GM12878 (cell line): ENCODE measurements at regions not wholly inside any gene's neighbourhood (a gene's known extent, or its start where the extent isn't known, plus 50 kb on each side); places are given as distances from the start of the nearest gene placed in this dataset.

Source experiments
- ATAC-seq: fragments of 200-7000 bp; cut with Tn5 transposase; 3 replicates; pipeline ENCODE4 v1.9.1; 2020; ENCODE audit warnings: mild to moderate bottlenecking, moderate library complexity
- BruUV-seq: library from RNA; stranded (reverse); fragments of 400-500 nt; replicated peaks from 2 replicates; lab custom pipeline; 2021; lab: Mats Ljungman, UMichigan
- CTCF ChIA-PET: fragments of 300-600 bp; sonication (Branson Sonifier 250); formaldehyde crosslinking; extraction: SDS; loops from one replicate; lab custom pipeline; 2021; ENCODE audit warnings: inconsistent platforms; lab: Yijun Ruan, JAX
- POLR2A ChIA-PET: fragments of 350-600 bp; formaldehyde crosslinking; extraction: SDS; loops from one replicate; lab custom pipeline; 2021; ENCODE audit warnings: inconsistent platforms; lab: Charles Lee
- RAD21 ChIA-PET: fragments of 300-600 bp; sonication (Branson Sonifier 250); formaldehyde crosslinking; loops from one replicate; lab custom pipeline; 2023; ENCODE audit warnings: antibody characterized with exemption; ENCODE audit not compliant: unreplicated experiment; lab: Charles Lee
- SMC1A ChIA-PET: fragments of 300-600 bp; sonication (Branson Sonifier 250); formaldehyde crosslinking; loops from one replicate; lab custom pipeline; 2023; ENCODE audit not compliant: unreplicated experiment, uncharacterized antibody; lab: Charles Lee
- DNase-seq: peaks from one replicate; pipeline ENCODE4 v3.0.0-alpha.2; 2011; ENCODE audit warnings: low read depth, low spot score
- FAIRE-seq: peaks from 3 replicates; lab custom pipeline; 2011; peaks lifted over from hg19 to GRCh38; lab: Jason Lieb, UNC
- H2AFZ ChIP-seq: 2 replicates; pipeline ENCODE4 v1.6.0; 2011; ENCODE audit warnings: low read depth, low read length, control low read depth; ENCODE audit not compliant: control insufficient read depth
- H3K27ac ChIP-seq: 2 replicates; pipeline ENCODE4 v1.5.1; 2011; ENCODE audit warnings: control low read depth; ENCODE audit not compliant: control insufficient read depth, insufficient read depth
- H3K27me3 ChIP-seq, 2 experiments: replicated peaks in 1 of 2; 2 replicates each; pipeline versions ENCODE4 v1.6.0 to v1.6.1; 2011; ENCODE audit warnings: low read length in 1 of 2; ENCODE audit not compliant: control insufficient read depth in 2 of 2, insufficient read depth in 2 of 2
- H3K36me3 ChIP-seq, 2 experiments: 2 replicates each; pipeline ENCODE4 v1.5.1; 2011; ENCODE audit warnings: low read length in 1 of 2; ENCODE audit not compliant: control insufficient read depth in 2 of 2, insufficient read depth in 2 of 2
- H3K4me1 ChIP-seq: 2 replicates; pipeline ENCODE4 v1.6.1; 2011; ENCODE audit warnings: mild to moderate bottlenecking, low read length, moderate library complexity, mixed read lengths; ENCODE audit not compliant: control insufficient read depth, insufficient read depth
- H3K4me2 ChIP-seq: 2 replicates; pipeline ENCODE4 v1.6.0; 2011; ENCODE audit warnings: control low read depth; ENCODE audit not compliant: control insufficient read depth, insufficient read depth
- H3K4me3 ChIP-seq: fragments of 200-600 bp; sonication (generic); 2 replicates; pipeline ENCODE4 v1.5.1; 2016
- H3K79me2 ChIP-seq: 2 replicates; pipeline ENCODE4 v1.6.0; 2011; ENCODE audit warnings: low read length; ENCODE audit not compliant: control insufficient read depth, insufficient read depth
- H3K9ac ChIP-seq: 2 replicates; pipeline ENCODE4 v1.8.0; 2011; ENCODE audit warnings: low read length, control low read depth, mixed read lengths; ENCODE audit not compliant: control insufficient read depth, insufficient read depth
- H3K9me3 ChIP-seq: replicated peaks from 3 replicates; pipeline ENCODE4 v1.5.1; 2011; ENCODE audit warnings: mild to moderate bottlenecking, low read length; ENCODE audit not compliant: control insufficient read depth, insufficient read depth
- H4K20me1 ChIP-seq: 2 replicates; pipeline ENCODE4 v1.6.0; 2011; ENCODE audit not compliant: control insufficient read depth, insufficient read depth
- MTA3 ChIP-seq: IDR thresholded peaks from 2 replicates; pipeline ENCODE4 v1.6.1; 2012; ENCODE audit warnings: low read length, inconsistent platforms, borderline replicate concordance
- RAD21 ChIP-seq: IDR thresholded peaks from 2 replicates; pipeline ENCODE4 v1.6.1; 2011; ENCODE audit warnings: mild to moderate bottlenecking, low read depth, low read length, moderate library complexity; ENCODE audit not compliant: insufficient read depth
- RELA ChIP-seq: fragments of 450-650 bp; IDR thresholded peaks from 2 replicates; pipeline ENCODE4 v1.8.0; 2014; ENCODE audit warnings: borderline replicate concordance; ENCODE audit not compliant: partially characterized antibody
- RUNX3 ChIP-seq: IDR thresholded peaks from 2 replicates; pipeline ENCODE4 v1.6.1; 2012; ENCODE audit warnings: low read length, inconsistent platforms
- SMC3 ChIP-seq: IDR thresholded peaks from 2 replicates; pipeline ENCODE4 v1.6.1; 2011; ENCODE audit warnings: low read length, improper control_type of control experiment, borderline replicate concordance
- in situ Hi-C: fragments of 300-500 bp; cut with MboI; formaldehyde crosslinking; loops from 9 replicates; pipeline ENCODE4 v1.14.3; 2018; ENCODE audit warnings: mixed read lengths
- intact Hi-C: fragments of 100-400 bp; cut with micrococcal nuclease; formaldehyde crosslinking; loops from one replicate; pipeline ENCODE4 v1.14.2; 2022; ENCODE audit not compliant: unreplicated experiment
- TF ChIP-seq, protein P1 (sequence below), 3 experiments: IDR thresholded peaks in 2 of 3; conservative IDR thresholded peaks in 1 of 3; 2 replicates each; pipeline ENCODE4 v1.5.1; 2011; ENCODE audit warnings: low read depth in 3 of 3, low read length in 3 of 3, mild to moderate bottlenecking in 3 of 3, control low read depth in 2 of 3, moderate library complexity in 2 of 3, inconsistent platforms in 1 of 3, mixed read lengths in 1 of 3; ENCODE audit not compliant: control insufficient read depth in 2 of 3, insufficient read depth in 1 of 3; ENCODE audit errors: extremely low read depth in 1 of 3

GRCh38 chr12:58443273-58443980 is 476.9 kb downstream of the LRIG3 start:
- Histone ChIP-seq H3K79me2 (no peaks in the 10 kb centered on the region), H3K27me3 (no peaks in the 10 kb centered on the region), H3K4me2 (no peak overlapping the region), H3K27ac (no peak overlapping the region), H3K36me3 (no peaks in the 10 kb centered on the region), H2AFZ (no peak overlapping the region), H3K4me3 (no peak overlapping the region), H4K20me1 (no peaks in the 10 kb centered on the region), H3K4me1 (no peaks in the 10 kb centered on the region), H3K9ac (no peak overlapping the region), H3K9me3 (no peaks in the 10 kb centered on the region)
- SMC1A ChIA-PET = interaction anchor here (0.6 to 3.0 kb wide), 10 partner anchors 10 to 102 kb away, joined by 3 to 36 read pairs (median 4); no protein-coding TSS in a partner anchor
- peak; percentile 85 for ATAC-seq
- FAIRE-seq = no peak
- no TSS peak for BruUV-seq
- POLR2A ChIA-PET = no interaction called here
- TF ChIP-seq RUNX3 = peak; percentile 76
- TF ChIP-seq SMC3 = peak; percentile 90
- TF ChIP-seq, protein P1, sequence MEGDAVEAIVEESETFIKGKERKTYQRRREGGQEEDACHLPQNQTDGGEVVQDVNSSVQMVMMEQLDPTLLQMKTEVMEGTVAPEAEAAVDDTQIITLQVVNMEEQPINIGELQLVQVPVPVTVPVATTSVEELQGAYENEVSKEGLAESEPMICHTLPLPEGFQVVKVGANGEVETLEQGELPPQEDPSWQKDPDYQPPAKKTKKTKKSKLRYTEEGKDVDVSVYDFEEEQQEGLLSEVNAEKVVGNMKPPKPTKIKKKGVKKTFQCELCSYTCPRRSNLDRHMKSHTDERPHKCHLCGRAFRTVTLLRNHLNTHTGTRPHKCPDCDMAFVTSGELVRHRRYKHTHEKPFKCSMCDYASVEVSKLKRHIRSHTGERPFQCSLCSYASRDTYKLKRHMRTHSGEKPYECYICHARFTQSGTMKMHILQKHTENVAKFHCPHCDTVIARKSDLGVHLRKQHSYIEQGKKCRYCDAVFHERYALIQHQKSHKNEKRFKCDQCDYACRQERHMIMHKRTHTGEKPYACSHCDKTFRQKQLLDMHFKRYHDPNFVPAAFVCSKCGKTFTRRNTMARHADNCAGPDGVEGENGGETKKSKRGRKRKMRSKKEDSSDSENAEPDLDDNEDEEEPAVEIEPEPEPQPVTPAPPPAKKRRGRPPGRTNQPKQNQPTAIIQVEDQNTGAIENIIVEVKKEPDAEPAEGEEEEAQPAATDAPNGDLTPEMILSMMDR (IDR thresholded peaks at IDR 0.05 in 2 of 3, conservative IDR thresholded peaks at IDR 0.05 in 1 of 3; ENCODE audit: control insufficient read depth in 2 of 3, extremely low read depth in 1 of 3, insufficient read depth in 1 of 3, low read depth in 3 of 3, low read length in 3 of 3) = peak; percentile 62 to 71 (median 65); a peak in 5 of 6 replicates
- no peak for TF ChIP-seq RELA
- TF ChIP-seq MTA3 = no peak
- TF ChIP-seq RAD21 = peak; percentile 70
- RAD21 ChIA-PET = interaction anchor here (0.8 to 2.6 kb wide), 5 partner anchors 19 to 103 kb away, joined by 3 to 22 read pairs (median 5); no protein-coding TSS in a partner anchor
- in situ Hi-C loops (loop anchor here (5.0 kb wide), 1 partner anchor 101 kb away; no protein-coding TSS in a partner anchor), intact Hi-C loops (loop anchor here (1.0 to 5.0 kb wide), 2 partner anchors 97 to 461 kb away; no protein-coding TSS in a partner anchor)
- DNase-seq = no peak
- CTCF ChIA-PET = interaction anchor here (0.6 to 5.3 kb wide), 12 partner anchors 9 to 460 kb away, joined by 3 to 54 read pairs (median 6); no protein-coding TSS in a partner anchor
